HG03066 (cell line): ENCODE measurements at regions not wholly inside any gene's neighbourhood (a gene's known extent, or its start where the extent isn't known, plus 50 kb on each side); places are given as distances from the start of the nearest gene placed in this dataset.

Experiments
- ATAC-seq: cut with Tn5 transposase; IDR thresholded peaks from one replicate; pipeline ENCODE4 v1.9.1; 2021; ENCODE audit warnings: low read depth; ENCODE audit not compliant: unreplicated experiment

- ATAC-seq = no peak
These were observed 192.6 kb upstream of the FGGY start for GRCh38 chr1:59104191-59104760.

GRCh38 chr1:59105548-59106507, 191.1 kb upstream of the FGGY start:
- no peak for ATAC-seq

GRCh38 chr1:59107516-59107915, 189.4 kb upstream of the FGGY start:
- ATAC-seq = no peak

GRCh38 chr1:59107916-59108315, 189.0 kb upstream of the FGGY start:
- no peak for ATAC-seq

GRCh38 chr1:59108481-59109317, 188.2 kb upstream of the FGGY start:
- no peak for ATAC-seq

GRCh38 chr1:59110271-59110670, 186.6 kb upstream of the FGGY start:
- no peak for ATAC-seq

- ATAC-seq = no peak
These were observed 182.9 kb upstream of the FGGY start for GRCh38 chr1:59113876-59114457.

- ATAC-seq = no peak
These were observed 181.0 kb upstream of the FGGY start for GRCh38 chr1:59115865-59116264.

- no peak for ATAC-seq
These were observed 179.9 kb upstream of the FGGY start for GRCh38 chr1:59116920-59117542.

- no peak for ATAC-seq
These were observed 174.4 kb upstream of the FGGY start for GRCh38 chr1:59122527-59122926.

GRCh38 chr1:59123081-59123681, 173.7 kb upstream of the FGGY start:
- ATAC-seq = no peak

GRCh38 chr1:59124166-59124565, 172.7 kb upstream of the FGGY start:
- no peak for ATAC-seq

GRCh38 chr1:59125154-59125553, 171.7 kb upstream of the FGGY start:
- ATAC-seq = no peak

- ATAC-seq = no peak
These were observed 171.1 kb upstream of the FGGY start for GRCh38 chr1:59125676-59126320.

- no peak for ATAC-seq
These were observed 170.5 kb upstream of the FGGY start for GRCh38 chr1:59126366-59126765.

GRCh38 chr1:59128239-59128736, 168.6 kb upstream of the FGGY start:
- ATAC-seq = no peak

GRCh38 chr1:59128784-59129227, 168.1 kb upstream of the FGGY start:
- ATAC-seq = no peak

GRCh38 chr1:59132295-59132694, 164.6 kb upstream of the FGGY start:
- no peak for ATAC-seq

GRCh38 chr1:59133997-59134396, 162.9 kb upstream of the FGGY start:
- ATAC-seq = no peak
